IPS-NIHi7 (cell line): ENCODE measurements at regions not wholly inside any gene's neighbourhood (a gene's known extent, or its start where the extent isn't known, plus 50 kb on each side); places are given as distances from the start of the nearest gene placed in this dataset.

ENCODE experiments used
- DNase-seq: peaks from one replicate; pipeline ENCODE4 v3.0.0; 2012; ENCODE audit warnings: mixed read lengths; ENCODE audit errors: extremely low spot score

GRCh38 chr9:18146329-18146728 lies 327.6 kb upstream of the ADAMTSL1 start:
- DNase-seq: no peak

GRCh38 chr9:18149471-18150011 lies 324.4 kb upstream of the ADAMTSL1 start:
- DNase-seq: no peak

GRCh38 chr9:18154661-18155060 lies 319.3 kb upstream of the ADAMTSL1 start:
- DNase-seq: no peak

GRCh38 chr9:18159254-18159653 lies 314.7 kb upstream of the ADAMTSL1 start:
- no peak for DNase-seq

- no peak for DNase-seq
These were observed 310.8 kb upstream of the ADAMTSL1 start for GRCh38 chr9:18163146-18163545.

- no peak for DNase-seq
These were observed 306.2 kb upstream of the ADAMTSL1 start for GRCh38 chr9:18167733-18168132.

GRCh38 chr9:18173923-18174322 lies 300.0 kb upstream of the ADAMTSL1 start:
- DNase-seq: no peak

GRCh38 chr9:18182636-18183035 lies 291.3 kb upstream of the ADAMTSL1 start:
- DNase-seq: no peak

GRCh38 chr9:18183974-18184373 lies 290.0 kb upstream of the ADAMTSL1 start:
- DNase-seq: no peak

- no peak for DNase-seq
These were observed 289.6 kb upstream of the ADAMTSL1 start for GRCh38 chr9:18184401-18184800.

GRCh38 chr9:18185196-18185595 lies 288.8 kb upstream of the ADAMTSL1 start:
- peak; percentile 35 for DNase-seq

- DNase-seq: no peak
These were observed 285.0 kb upstream of the ADAMTSL1 start for GRCh38 chr9:18188971-18189370.

- DNase-seq: no peak
These were observed 283.9 kb upstream of the ADAMTSL1 start for GRCh38 chr9:18189871-18190670.

GRCh38 chr9:18190671-18191374 lies 283.1 kb upstream of the ADAMTSL1 start:
- DNase-seq: peak; percentile 19

GRCh38 chr9:18194316-18194715 lies 279.6 kb upstream of the ADAMTSL1 start:
- peak; percentile 12 for DNase-seq

- DNase-seq: no peak
These were observed 278.7 kb upstream of the ADAMTSL1 start for GRCh38 chr9:18195223-18195622.

- DNase-seq: no peak
These were observed 271.0 kb upstream of the ADAMTSL1 start for GRCh38 chr9:18202924-18203323.

- DNase-seq: no peak
These were observed 266.2 kb upstream of the ADAMTSL1 start for GRCh38 chr9:18207735-18208134.

GRCh38 chr9:18208166-18209059 lies 265.5 kb upstream of the ADAMTSL1 start:
- DNase-seq: peak; percentile 57

GRCh38 chr9:18215626-18216025 lies 258.3 kb upstream of the ADAMTSL1 start:
- no peak for DNase-seq

- no peak for DNase-seq
These were observed 257.6 kb upstream of the ADAMTSL1 start for GRCh38 chr9:18216376-18216775.

GRCh38 chr9:18228101-18228500 lies 245.9 kb upstream of the ADAMTSL1 start:
- no peak for DNase-seq
